Endothelial cell of umbilical vein (primary cell): ENCODE measurements at regions not wholly inside any gene's neighbourhood (a gene's known extent, or its start where the extent isn't known, plus 50 kb on each side); places are given as distances from the start of the nearest gene placed in this dataset.

Experiments used
- CTCF ChIP-seq, 2 donors: IDR thresholded peaks; 1 replicate in 1 of 2; 2 replicates in 1 of 2; pipeline ENCODE4 v1.5.1; 2011; ENCODE audit warnings: low read length in 2 of 2, mild to moderate bottlenecking in 2 of 2, moderate library complexity in 2 of 2, control low read depth in 1 of 2, inconsistent platforms in 1 of 2, low read depth in 1 of 2; ENCODE audit not compliant: insufficient read depth in 1 of 2; ENCODE audit errors: extremely low read depth in 1 of 2
- EZH2 ChIP-seq: IDR thresholded peaks from 2 replicates; pipeline ENCODE4 v1.6.1; 2012; ENCODE audit warnings: borderline replicate concordance, low read depth, mild to moderate bottlenecking, moderate library complexity, low read length, inconsistent platforms; ENCODE audit not compliant: severe bottlenecking
- FOS ChIP-seq: IDR thresholded peaks from 2 replicates; pipeline ENCODE4 v1.6.1; 2011; ENCODE audit warnings: mild to moderate bottlenecking, low read length, moderate library complexity, borderline replicate concordance; ENCODE audit not compliant: insufficient read depth
- GATA2 ChIP-seq: IDR thresholded peaks from 2 replicates; pipeline ENCODE4 v1.7.0; 2011; ENCODE audit warnings: low read depth, mild to moderate bottlenecking, moderate library complexity, mixed read lengths, low read length; ENCODE audit not compliant: insufficient read length, insufficient read depth
- JUN ChIP-seq: IDR thresholded peaks from 2 replicates; pipeline ENCODE4 v1.6.1; 2011; ENCODE audit warnings: borderline replicate concordance, low read depth; ENCODE audit not compliant: insufficient read length, insufficient read depth
- MAX ChIP-seq: IDR thresholded peaks from 2 replicates; pipeline ENCODE4 v1.6.1; 2011; ENCODE audit not compliant: insufficient read depth, insufficient read length
- MYC ChIP-seq: IDR thresholded peaks from one replicate; pipeline ENCODE4 v1.6.1; 2011; ENCODE audit warnings: mild to moderate bottlenecking, low read depth, low read length
- POLR2A ChIP-seq: IDR thresholded peaks from 2 replicates; pipeline ENCODE4 v1.6.1; 2012; ENCODE audit warnings: low read depth, mild to moderate bottlenecking, control low read depth, low read length
- POLR2AphosphoS5 ChIP-seq: IDR thresholded peaks from 2 replicates; pipeline ENCODE4 v1.6.1; 2012; ENCODE audit warnings: low read depth, mild to moderate bottlenecking, control low read depth, low read length, moderate library complexity; ENCODE audit not compliant: insufficient read depth

GRCh38 chr7:153590571-153590970 is 461.6 kb upstream of the DPP6 start:
- TF ChIP-seq CTCF (IDR thresholded peaks at IDR 0.05; ENCODE audit: extremely low read depth in 1 of 2, insufficient read depth in 1 of 2, low read depth in 1 of 2, low read length in 2 of 2) (no peak), POLR2A (no peak), POLR2AphosphoS5 (no peak), EZH2 (no peak), MAX (no peak), GATA2 (no peak), FOS (no peak), MYC (no peak), JUN (no peak)
